NT2/D1 (cell line): ENCODE measurements at regions not wholly inside any gene's neighbourhood (a gene's known extent, or its start where the extent isn't known, plus 50 kb on each side); places are given as distances from the start of the nearest gene placed in this dataset.

Experiments
- YY1 ChIP-seq: IDR thresholded peaks from 2 replicates; pipeline ENCODE4 v1.6.1; 2011; ENCODE audit not compliant: insufficient read length, insufficient read depth
- ZNF274 ChIP-seq: IDR thresholded peaks from 2 replicates; pipeline ENCODE4 v1.6.1; 2011; ENCODE audit warnings: mild to moderate bottlenecking, low read depth, low read length

DNA sequence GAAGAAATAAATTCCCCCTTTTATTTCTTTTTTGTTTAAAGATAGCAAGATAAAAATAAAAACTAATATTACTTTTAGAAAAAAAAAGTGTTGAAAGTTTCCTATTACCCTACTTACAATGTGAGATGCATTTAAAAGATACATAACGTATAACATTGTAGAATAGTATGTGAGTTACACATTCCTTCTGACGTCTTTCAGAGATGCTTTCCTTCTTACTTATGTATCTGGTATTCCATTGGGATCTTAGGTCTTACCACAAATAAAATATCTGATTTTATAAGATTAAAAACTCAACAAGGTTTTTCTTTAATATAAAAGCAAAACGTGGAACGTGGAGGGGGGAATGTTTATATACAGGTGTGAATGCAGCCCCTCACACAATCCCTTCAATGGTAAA lies 147.2 kb upstream of the ETS2 start:
- TF ChIP-seq ZNF274 (no peak), YY1 (no peak)
